ENCODE measurements at regions not wholly inside any gene's neighbourhood (a gene's known extent, or its start where the extent isn't known, plus 50 kb on each side); places are given as distances from the start of the nearest gene placed in this dataset.
"Not testable (repeated sequence)": the region's sequence is repeated elsewhere in the genome, so short reads cannot be mapped to it uniquely, and the experiment has no call there.

DNA sequence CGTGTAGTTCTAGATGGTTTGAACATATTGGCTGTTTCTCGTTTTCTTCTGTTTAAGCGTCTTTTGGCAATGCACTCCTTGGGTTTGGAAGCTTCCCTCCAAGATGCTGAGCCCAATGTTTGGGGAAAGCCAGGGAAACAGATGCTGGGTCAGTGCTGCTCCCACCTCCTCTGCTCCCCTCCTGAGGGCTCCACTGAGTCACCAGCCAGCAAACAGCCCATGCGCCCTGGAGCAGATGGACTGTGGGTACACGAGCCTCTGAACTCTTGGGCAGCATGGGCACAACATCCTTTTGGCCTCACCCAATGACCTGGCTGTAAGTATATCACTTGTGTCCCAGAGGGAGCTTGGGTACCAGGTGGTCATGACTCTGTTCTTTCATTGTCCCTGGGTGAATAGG, 207.6 kb downstream of the BUB3 start:
- TF ChIP-seq POLR2AphosphoS5 (IDR thresholded peaks at IDR 0.05) (no peak), POLR2A (IDR thresholded peaks at IDR 0.05) (no peak), EP300 (IDR thresholded peaks at IDR 0.05) (no peak)
- TF ChIP-seq, protein P1, sequence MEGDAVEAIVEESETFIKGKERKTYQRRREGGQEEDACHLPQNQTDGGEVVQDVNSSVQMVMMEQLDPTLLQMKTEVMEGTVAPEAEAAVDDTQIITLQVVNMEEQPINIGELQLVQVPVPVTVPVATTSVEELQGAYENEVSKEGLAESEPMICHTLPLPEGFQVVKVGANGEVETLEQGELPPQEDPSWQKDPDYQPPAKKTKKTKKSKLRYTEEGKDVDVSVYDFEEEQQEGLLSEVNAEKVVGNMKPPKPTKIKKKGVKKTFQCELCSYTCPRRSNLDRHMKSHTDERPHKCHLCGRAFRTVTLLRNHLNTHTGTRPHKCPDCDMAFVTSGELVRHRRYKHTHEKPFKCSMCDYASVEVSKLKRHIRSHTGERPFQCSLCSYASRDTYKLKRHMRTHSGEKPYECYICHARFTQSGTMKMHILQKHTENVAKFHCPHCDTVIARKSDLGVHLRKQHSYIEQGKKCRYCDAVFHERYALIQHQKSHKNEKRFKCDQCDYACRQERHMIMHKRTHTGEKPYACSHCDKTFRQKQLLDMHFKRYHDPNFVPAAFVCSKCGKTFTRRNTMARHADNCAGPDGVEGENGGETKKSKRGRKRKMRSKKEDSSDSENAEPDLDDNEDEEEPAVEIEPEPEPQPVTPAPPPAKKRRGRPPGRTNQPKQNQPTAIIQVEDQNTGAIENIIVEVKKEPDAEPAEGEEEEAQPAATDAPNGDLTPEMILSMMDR (IDR thresholded peaks at IDR 0.05), result no peak
- Histone ChIP-seq H3K36me3 (no peaks in the 10 kb centered on the region), H3K27ac (no peak overlapping the region), H3K4me1 (peaks cover 0 to 5% (median 0%) of the 10 kb centered on the region in 4 donors), H3K9me3 (no peaks in the 10 kb centered on the region), H3K4me3 (no peak overlapping the region), H3K27me3 (peaks cover 0 to 6% (median 0%) of the 10 kb centered on the region in 3 donors)
- 87 to 90% methylated on average over 5 of the region's 5 CpGs for WGBS, 2 donors
- intact Hi-C loops (cut with DNase I), result no loop called here
- DNase-seq, result no peak

- DNase-seq, result no peak
- H3K9me3 ChIP-seq, result peaks cover 0 to 4% (median 0%) of the 10 kb centered on the region in 4 donors
- H3K27ac ChIP-seq, result no peak overlapping the region
- 90 to 93% methylated on average over 4 of the region's 4 CpGs for WGBS, 2 donors
- intact Hi-C loops (cut with DNase I), result no loop called here
- TF ChIP-seq POLR2A (IDR thresholded peaks at IDR 0.05), result no peak
- no peak for TF ChIP-seq POLR2AphosphoS5 (IDR thresholded peaks at IDR 0.05)
- TF ChIP-seq EP300 (IDR thresholded peaks at IDR 0.05), result no peak
- TF ChIP-seq, protein P1 (IDR thresholded peaks at IDR 0.05), result no peak
- no peaks in the 10 kb centered on the region for H3K36me3 ChIP-seq
- no peak overlapping the region for H3K4me3 ChIP-seq
- H3K4me1 ChIP-seq, result no peaks in the 10 kb centered on the region
- H3K27me3 ChIP-seq, result no peaks in the 10 kb centered on the region
Observed at GRCh38 chr10:123367195-123367594, 213.0 kb downstream of the BUB3 start.

DNA sequence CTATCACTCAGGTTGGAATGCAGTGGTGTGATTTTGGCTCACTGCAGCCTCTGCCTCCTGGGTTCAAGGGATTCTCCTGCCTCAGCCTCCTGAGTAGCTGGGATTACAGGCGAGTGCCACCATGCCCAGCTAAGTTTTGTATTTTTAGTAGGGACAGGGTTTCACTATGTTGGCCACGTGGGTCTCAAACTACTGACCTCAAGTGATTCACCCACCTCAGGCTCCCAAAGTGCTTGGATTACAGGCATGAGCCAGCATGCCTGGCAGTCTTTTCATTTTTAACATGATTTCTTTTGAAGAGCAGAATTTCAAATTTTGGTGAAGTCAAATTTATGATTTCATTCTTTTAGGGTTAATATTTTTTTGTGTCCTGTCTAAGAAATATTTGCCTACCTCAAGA, 217.4 kb downstream of the BUB3 start:
- 71 to 86% methylated on average over 2 of the region's 2 CpGs for WGBS, 2 donors
- H3K4me1 ChIP-seq; intact Hi-C loops (cut with DNase I); H3K4me3 ChIP-seq; H3K27me3 ChIP-seq; H3K36me3 ChIP-seq; DNase-seq; H3K27ac ChIP-seq; H3K9me3 ChIP-seq: not testable (repeated sequence)

DNA sequence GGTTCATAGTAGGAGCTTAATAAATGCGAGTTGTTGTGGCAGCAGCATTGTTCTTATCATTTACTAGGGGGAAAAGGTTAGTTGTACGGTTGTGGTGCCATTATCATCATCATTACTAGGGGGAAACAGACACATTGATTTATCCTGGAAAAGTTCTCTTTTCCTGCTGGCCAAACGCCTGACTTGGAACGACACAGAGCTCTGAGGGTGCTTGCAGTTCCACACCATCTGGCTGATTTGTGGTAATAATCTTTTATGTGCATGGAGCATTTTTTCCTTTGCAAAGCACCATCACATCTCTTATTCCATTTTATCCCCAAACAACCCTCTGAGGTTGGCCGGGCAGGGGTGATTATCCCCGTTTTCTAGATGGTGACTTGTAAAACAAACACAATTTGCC, 219.4 kb downstream of the BUB3 start:
- no peak for DNase-seq
- Histone ChIP-seq H3K4me3 (no peak overlapping the region), H3K36me3 (no peaks in the 10 kb centered on the region), H3K27me3 (no peaks in the 10 kb centered on the region), H3K27ac (no peak overlapping the region), H3K4me1 (peaks cover 0 to 12% (median 10%) of the 10 kb centered on the region in 4 donors), H3K9me3 (peaks cover 0 to 4% (median 0%) of the 10 kb centered on the region in 4 donors)
- 69 to 81% methylated on average over 6 of the region's 6 CpGs for WGBS, 2 donors
- TF ChIP-seq EP300 (IDR thresholded peaks at IDR 0.05) (no peak), POLR2A (IDR thresholded peaks at IDR 0.05) (no peak), POLR2AphosphoS5 (IDR thresholded peaks at IDR 0.05) (no peak)
- TF ChIP-seq, protein P1 (IDR thresholded peaks at IDR 0.05), result no peak
- intact Hi-C loops (cut with DNase I), result no loop called here

- DNase-seq, result no peak
- no peak overlapping the region for H3K4me3 ChIP-seq
- H3K27ac ChIP-seq, result no peak overlapping the region
- no peaks in the 10 kb centered on the region for H3K27me3 ChIP-seq
- peaks cover 0 to 2% (median 0%) of the 10 kb centered on the region in 4 donors for H3K9me3 ChIP-seq
- H3K36me3 ChIP-seq, result no peaks in the 10 kb centered on the region
- 69 to 82% methylated on average over 3 of the region's 3 CpGs for WGBS, 2 donors
- H3K4me1 ChIP-seq, result peaks cover 0 to 12% (median 11%) of the 10 kb centered on the region in 4 donors
- intact Hi-C loops (cut with DNase I), result no loop called here
- TF ChIP-seq POLR2AphosphoS5 (IDR thresholded peaks at IDR 0.05) (no peak), POLR2A (IDR thresholded peaks at IDR 0.05) (no peak), EP300 (IDR thresholded peaks at IDR 0.05) (no peak)
- TF ChIP-seq, protein P1 (IDR thresholded peaks at IDR 0.05), result no peak
Observed at GRCh38 chr10:123375097-123375496, 220.9 kb downstream of the BUB3 start.

Measured in sigmoid colon (tissue), 6 donors.